Mucosa of descending colon (tissue), 3 donors: ENCODE measurements at regions not wholly inside any gene's neighbourhood (a gene's known extent, or its start where the extent isn't known, plus 50 kb on each side); places are given as distances from the start of the nearest gene placed in this dataset.

Experiments
- ATAC-seq: fragments of 200-7000 bp; cut with Tn5 transposase; one replicate; pipeline ENCODE4 v1.9.1; 2020; ENCODE audit warnings: mild to moderate bottlenecking, moderate library complexity
- DNase-seq, 3 donors: peaks; one replicate each; pipeline ENCODE4 v3.0.0-alpha.2; 2020
- H3K36me3 ChIP-seq: fragments of 200-600 bp; one replicate; pipeline ENCODE4 v1.8.0; 2021; ENCODE audit warnings: low read depth, mild to moderate bottlenecking
- H3K4me1 ChIP-seq: fragments of 200-600 bp; one replicate; pipeline ENCODE4 v1.8.0; 2021; ENCODE audit warnings: low read depth, mild to moderate bottlenecking
- H3K4me3 ChIP-seq: fragments of 200-600 bp; one replicate; pipeline ENCODE4 v1.8.0; 2021; ENCODE audit warnings: mild to moderate bottlenecking
- H3K9me3 ChIP-seq: fragments of 200-600 bp; one replicate; pipeline ENCODE4 v1.8.0; 2021; ENCODE audit warnings: mild to moderate bottlenecking
- CTCF ChIP-seq: fragments of 200-600 bp; IDR thresholded peaks from one replicate; pipeline ENCODE4 v1.8.0; 2022; ENCODE audit warnings: antibody characterized with exemption, mild to moderate bottlenecking
- intact Hi-C, 2 donors: fragments of 100-400 bp; cut with DNase I in 1 of 2; cut with micrococcal nuclease in 1 of 2; formaldehyde crosslinking; loops; one replicate each; pipeline versions ENCODE4 v1.11.0 to v1.11.1; 2022; cut with DNase I, micrococcal nuclease
- donor health status: DM: no; HTN: no; CAD: no; lungs with moderate emphysema.
- donor health status: DM: no; HTN: no; CAD: no.
- donor health status: DM: no; HTN: yes; CAD: no.

GRCh38 chr3:144663456-144664436, 692.1 kb downstream of the DIPK2A start:
- H3K4me1 ChIP-seq: no peaks in the 10 kb centered on the region
- DNase-seq (no peak), ATAC-seq (no peak)
- intact Hi-C loops: no loop called here
- peaks cover 20% of the 10 kb centered on the region for H3K9me3 ChIP-seq
- H3K36me3 ChIP-seq: no peaks in the 10 kb centered on the region
- no peak for TF ChIP-seq CTCF
- no peak overlapping the region for H3K4me3 ChIP-seq

- Histone ChIP-seq H3K4me1 (no peaks in the 10 kb centered on the region), H3K36me3 (no peaks in the 10 kb centered on the region), H3K4me3 (no peak overlapping the region), H3K9me3 (peaks cover 20% of the 10 kb centered on the region)
- intact Hi-C loops: no loop called here
- no peak for DNase-seq
- no peak for ATAC-seq
- no peak for TF ChIP-seq CTCF
Measured at GRCh38 chr3:144665567-144666053, 694.0 kb downstream of the DIPK2A start.

- H3K4me3 ChIP-seq: no peak overlapping the region
- intact Hi-C loops: no loop called here
- TF ChIP-seq CTCF: no peak
- peaks cover 10% of the 10 kb centered on the region for H3K9me3 ChIP-seq
- ATAC-seq (no peak), DNase-seq (no peak)
- no peaks in the 10 kb centered on the region for H3K4me1 ChIP-seq
- no peaks in the 10 kb centered on the region for H3K36me3 ChIP-seq
Measured at GRCh38 chr3:144670571-144670970, 698.9 kb downstream of the DIPK2A start.

- no peak for DNase-seq
- no peak overlapping the region for H3K4me3 ChIP-seq
- ATAC-seq: no peak
- no peaks in the 10 kb centered on the region for H3K9me3 ChIP-seq
- H3K4me1 ChIP-seq: no peaks in the 10 kb centered on the region
- no peak for TF ChIP-seq CTCF
- no peaks in the 10 kb centered on the region for H3K36me3 ChIP-seq
- intact Hi-C loops: no loop called here
Measured at GRCh38 chr3:144677103-144677502, 705.5 kb downstream of the DIPK2A start.

- DNase-seq: no peak
- no peak for ATAC-seq
- H3K9me3 ChIP-seq: no peaks in the 10 kb centered on the region
- H3K36me3 ChIP-seq: no peaks in the 10 kb centered on the region
- TF ChIP-seq CTCF: no peak
- intact Hi-C loops: no loop called here
- no peaks in the 10 kb centered on the region for H3K4me1 ChIP-seq
- H3K4me3 ChIP-seq: no peak overlapping the region
Measured at GRCh38 chr3:144683065-144683464, 711.4 kb downstream of the DIPK2A start.
